GM21737 (cell line): ENCODE measurements at regions not wholly inside any gene's neighbourhood (a gene's known extent, or its start where the extent isn't known, plus 50 kb on each side); places are given as distances from the start of the nearest gene placed in this dataset.

Experiments used
- ATAC-seq: cut with Tn5 transposase; IDR thresholded peaks from one replicate; pipeline ENCODE4 v1.9.1; 2021; ENCODE audit warnings: mild to moderate bottlenecking, moderate library complexity; ENCODE audit not compliant: unreplicated experiment

GRCh38 chr21:41596241-41596925, 88.4 kb upstream of the TMPRSS2 start:
- ATAC-seq, result no peak

GRCh38 chr21:41594268-41594667, 86.3 kb upstream of the TMPRSS2 start:
- ATAC-seq, result no peak

- no peak for ATAC-seq
Measured at GRCh38 chr21:41593760-41594138, 85.8 kb upstream of the TMPRSS2 start.

GRCh38 chr21:41593051-41593759, 85.2 kb upstream of the TMPRSS2 start:
- ATAC-seq, result no peak

GRCh38 chr21:41589620-41590175, 81.7 kb upstream of the TMPRSS2 start:
- ATAC-seq, result no peak

- no peak for ATAC-seq
Measured at GRCh38 chr21:41589131-41589530, 81.2 kb upstream of the TMPRSS2 start.

- no peak for ATAC-seq
Measured at GRCh38 chr21:41585199-41585994, 77.4 kb upstream of the TMPRSS2 start.

- ATAC-seq, result no peak
Measured at GRCh38 chr21:41584603-41585176, 76.7 kb upstream of the TMPRSS2 start.

- ATAC-seq, result no peak
Measured at GRCh38 chr21:41583274-41583790, 75.4 kb upstream of the TMPRSS2 start.

GRCh38 chr21:41582866-41583265, 74.9 kb upstream of the TMPRSS2 start:
- ATAC-seq, result no peak

- ATAC-seq, result no peak
Measured at GRCh38 chr21:41582298-41582840, 74.4 kb upstream of the TMPRSS2 start.

- ATAC-seq, result no peak
Measured at GRCh38 chr21:41581592-41582228, 73.8 kb upstream of the TMPRSS2 start.

GRCh38 chr21:41580758-41581554, 73.0 kb upstream of the TMPRSS2 start:
- no peak for ATAC-seq

- no peak for ATAC-seq
Measured at GRCh38 chr21:41579692-41580091, 71.7 kb upstream of the TMPRSS2 start.

- no peak for ATAC-seq
Measured at GRCh38 chr21:41578716-41579115, 70.8 kb upstream of the TMPRSS2 start.

- ATAC-seq, result no peak
Measured at GRCh38 chr21:41578083-41578482, 70.1 kb upstream of the TMPRSS2 start.

- ATAC-seq, result no peak
Measured at GRCh38 chr21:41576013-41576615, 68.2 kb upstream of the TMPRSS2 start.

GRCh38 chr21:41573902-41574690, 66.1 kb upstream of the TMPRSS2 start:
- ATAC-seq, result no peak
